ENCODE measurements at regions not wholly inside any gene's neighbourhood (a gene's known extent, or its start where the extent isn't known, plus 50 kb on each side); places are given as distances from the start of the nearest gene placed in this dataset.

DNA sequence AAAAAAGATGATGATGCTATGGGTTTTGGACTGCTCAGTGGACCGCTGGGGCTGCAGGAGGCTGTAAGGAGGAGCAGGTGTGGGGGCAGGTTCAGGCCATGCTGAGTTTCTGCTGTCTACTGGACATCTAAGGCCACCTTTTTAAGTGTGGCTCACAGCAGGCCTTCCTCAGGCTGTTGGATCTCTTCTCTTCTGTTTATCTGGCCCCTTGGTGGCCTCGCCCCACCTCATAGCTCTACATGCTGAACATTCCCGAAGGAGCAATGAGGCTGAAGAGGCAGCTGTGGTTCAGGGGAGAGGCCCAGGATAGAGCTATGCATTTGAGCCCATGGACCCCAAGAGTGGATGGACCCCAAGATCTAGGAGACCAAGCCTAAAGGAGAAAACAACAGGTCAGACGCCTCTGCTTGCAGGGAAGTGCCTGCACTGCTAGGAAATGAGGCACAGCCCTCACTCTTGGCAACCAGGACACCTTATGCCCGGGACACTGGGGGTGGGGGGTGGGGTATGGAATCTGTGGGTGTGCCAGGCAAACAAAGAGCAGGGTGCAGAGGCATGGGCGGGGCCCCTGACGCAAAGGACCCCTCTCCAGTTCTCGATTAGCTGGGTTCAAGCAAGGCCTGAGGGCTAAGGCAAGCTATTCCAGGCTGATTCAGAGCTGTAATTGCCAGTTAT is 168.9 kb downstream of the BCOR start:
- H3K27me3 ChIP-seq = no peaks in the 10 kb centered on the region
- H3K4me1 ChIP-seq = peaks cover 0 to 10% of the 10 kb centered on the region in 2 donors
- no peak overlapping the region for H3K4me3 ChIP-seq
- H3K36me3 ChIP-seq = no peaks in the 10 kb centered on the region
- TF ChIP-seq, protein P1, sequence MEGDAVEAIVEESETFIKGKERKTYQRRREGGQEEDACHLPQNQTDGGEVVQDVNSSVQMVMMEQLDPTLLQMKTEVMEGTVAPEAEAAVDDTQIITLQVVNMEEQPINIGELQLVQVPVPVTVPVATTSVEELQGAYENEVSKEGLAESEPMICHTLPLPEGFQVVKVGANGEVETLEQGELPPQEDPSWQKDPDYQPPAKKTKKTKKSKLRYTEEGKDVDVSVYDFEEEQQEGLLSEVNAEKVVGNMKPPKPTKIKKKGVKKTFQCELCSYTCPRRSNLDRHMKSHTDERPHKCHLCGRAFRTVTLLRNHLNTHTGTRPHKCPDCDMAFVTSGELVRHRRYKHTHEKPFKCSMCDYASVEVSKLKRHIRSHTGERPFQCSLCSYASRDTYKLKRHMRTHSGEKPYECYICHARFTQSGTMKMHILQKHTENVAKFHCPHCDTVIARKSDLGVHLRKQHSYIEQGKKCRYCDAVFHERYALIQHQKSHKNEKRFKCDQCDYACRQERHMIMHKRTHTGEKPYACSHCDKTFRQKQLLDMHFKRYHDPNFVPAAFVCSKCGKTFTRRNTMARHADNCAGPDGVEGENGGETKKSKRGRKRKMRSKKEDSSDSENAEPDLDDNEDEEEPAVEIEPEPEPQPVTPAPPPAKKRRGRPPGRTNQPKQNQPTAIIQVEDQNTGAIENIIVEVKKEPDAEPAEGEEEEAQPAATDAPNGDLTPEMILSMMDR (IDR thresholded peaks at IDR 0.05) = no peak
- H3K27ac ChIP-seq = no peak overlapping the region
- no peaks in the 10 kb centered on the region for H3K9me3 ChIP-seq
- DNase-seq (ENCODE audit: low spot score) = no peak

DNA sequence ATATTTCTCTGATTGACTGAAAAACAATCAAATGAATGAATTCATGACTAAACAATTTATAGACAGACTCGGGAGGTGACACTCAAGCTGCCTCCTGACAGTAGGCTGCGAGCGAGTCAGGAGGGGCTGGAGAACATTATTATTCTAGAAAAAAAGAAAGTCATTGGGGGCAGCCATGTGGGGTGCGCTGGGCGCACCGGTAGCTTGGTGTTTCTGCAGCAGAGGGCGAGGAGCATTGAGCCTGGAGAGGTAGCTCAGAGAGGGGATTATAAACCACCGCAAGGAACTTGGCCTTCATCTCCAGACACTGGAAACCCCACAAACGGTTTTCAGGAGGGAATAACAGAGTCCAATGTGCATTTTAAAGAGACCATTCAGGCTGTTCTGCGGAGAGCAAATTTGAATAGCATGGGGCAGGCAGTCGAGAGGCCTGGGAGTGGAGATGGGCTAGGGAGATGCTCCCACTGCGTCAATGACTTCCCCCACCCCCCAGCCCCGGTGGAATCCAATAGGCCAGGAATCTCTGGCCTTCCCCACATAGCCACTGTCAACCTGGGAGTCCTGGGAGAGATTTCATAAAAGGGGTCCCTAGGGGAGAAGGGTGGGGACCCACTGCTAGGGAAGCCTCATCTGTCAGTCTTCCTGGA is 168.3 kb downstream of the BCOR start:
- Histone ChIP-seq H3K4me3 (no peak overlapping the region), H3K4me1 (peaks cover 0 to 10% of the 10 kb centered on the region in 2 donors), H3K27ac (no peak overlapping the region), H3K27me3 (no peaks in the 10 kb centered on the region), H3K36me3 (no peaks in the 10 kb centered on the region), H3K9me3 (no peaks in the 10 kb centered on the region)
- TF ChIP-seq, protein P1 (IDR thresholded peaks at IDR 0.05) = no peak
- no peak for DNase-seq (ENCODE audit: low spot score)

GRCh38 chrX:39930786-39931528 is 166.8 kb downstream of the BCOR start:
- Histone ChIP-seq H3K36me3 (no peaks in the 10 kb centered on the region), H3K9me3 (no peaks in the 10 kb centered on the region), H3K27ac (no peak overlapping the region), H3K4me1 (peaks cover 0 to 10% of the 10 kb centered on the region in 2 donors), H3K27me3 (no peaks in the 10 kb centered on the region), H3K4me3 (no peak overlapping the region)
- TF ChIP-seq, protein P1 (IDR thresholded peaks at IDR 0.05) = no peak
- no peak for DNase-seq (ENCODE audit: low spot score)

GRCh38 chrX:39931529-39932282 is 166.1 kb downstream of the BCOR start:
- TF ChIP-seq, protein P1 (IDR thresholded peaks at IDR 0.05) = no peak
- Histone ChIP-seq H3K4me1 (peaks cover 0 to 10% of the 10 kb centered on the region in 2 donors), H3K9me3 (no peaks in the 10 kb centered on the region), H3K36me3 (no peaks in the 10 kb centered on the region), H3K27ac (no peak overlapping the region), H3K27me3 (no peaks in the 10 kb centered on the region), H3K4me3 (no peak overlapping the region)
- DNase-seq (ENCODE audit: low spot score) = no peak

DNA sequence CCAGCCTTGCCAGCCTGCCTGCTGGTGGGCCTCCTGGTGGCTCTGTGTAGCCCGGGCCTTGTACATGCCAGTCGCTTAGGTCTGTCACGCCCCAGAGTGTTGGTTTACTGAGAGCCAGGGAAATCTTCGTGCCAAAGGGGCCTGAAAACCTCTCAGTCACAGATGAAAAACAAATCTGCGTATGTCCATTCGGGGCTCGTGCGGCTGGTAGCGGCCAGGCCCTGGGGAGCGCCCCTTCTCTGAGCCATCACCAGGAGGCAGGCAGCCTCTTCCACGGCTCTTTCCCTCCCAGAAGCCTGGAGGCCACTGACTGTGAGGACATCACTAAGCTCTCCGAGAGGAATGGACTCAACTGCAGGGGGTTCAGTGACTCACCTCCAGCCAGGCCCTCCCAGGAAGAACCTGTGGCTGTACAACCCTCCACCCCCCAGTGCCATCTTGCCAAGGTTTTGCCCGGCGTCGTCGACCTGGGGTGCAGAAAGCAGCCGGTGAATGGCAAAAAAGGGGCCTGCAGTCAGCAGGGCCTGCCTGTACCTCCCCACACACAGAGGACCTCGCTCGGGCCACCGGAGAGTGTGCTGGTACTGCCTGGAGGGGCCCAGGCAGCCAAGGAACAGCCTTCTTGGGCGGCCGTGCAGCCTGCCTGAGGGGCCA is 162.2 kb downstream of the BCOR start:
- Histone ChIP-seq H3K27me3 (no peaks in the 10 kb centered on the region), H3K4me3 (no peak overlapping the region), H3K9me3 (no peaks in the 10 kb centered on the region), H3K4me1 (peaks cover 0 to 7% of the 10 kb centered on the region in 2 donors), H3K27ac (no peak overlapping the region), H3K36me3 (no peaks in the 10 kb centered on the region)
- TF ChIP-seq, protein P1 (IDR thresholded peaks at IDR 0.05) = no peak
- DNase-seq (ENCODE audit: low spot score) = no peak

Measured in right atrium auricular region (tissue), 2 donors.